Hematopoietic multipotent progenitor cell treated with erythropoietin and hydrocortisone succinate and interleukin-3 and kit ligand, for 6 days (in vitro differentiated cells): ENCODE measurements at regions not wholly inside any gene's neighbourhood (a gene's known extent, or its start where the extent isn't known, plus 50 kb on each side); places are given as distances from the start of the nearest gene placed in this dataset.
"Not testable (repeated sequence)": the region's sequence is repeated elsewhere in the genome, so short reads cannot be mapped to it uniquely, and the experiment has no call there.

ENCODE experiments used
- DNase-seq: peaks from one replicate; pipeline ENCODE4 v3.0.0-alpha.2; 2015

- DNase-seq = no peak
These were observed 563.3 kb upstream of the POM121L12 start for GRCh38 chr7:52472006-52472620.

- no peak for DNase-seq
These were observed 570.2 kb upstream of the POM121L12 start for GRCh38 chr7:52465216-52465615.

- DNase-seq = no peak
These were observed 572.1 kb upstream of the POM121L12 start for GRCh38 chr7:52463341-52463740.

- no peak for DNase-seq
These were observed 573.0 kb upstream of the POM121L12 start for GRCh38 chr7:52462474-52462873.

GRCh38 chr7:52455571-52455970, 579.9 kb upstream of the POM121L12 start:
- no peak for DNase-seq

- no peak for DNase-seq
These were observed 584.6 kb upstream of the POM121L12 start for GRCh38 chr7:52450816-52451215.

GRCh38 chr7:52447581-52448180, 587.8 kb upstream of the POM121L12 start:
- no peak for DNase-seq

- no peak for DNase-seq
These were observed 599.2 kb upstream of the POM121L12 start for GRCh38 chr7:52436278-52436677.

- DNase-seq = no peak
These were observed 604.2 kb upstream of the POM121L12 start for GRCh38 chr7:52431082-52431815.

- no peak for DNase-seq
These were observed 612.2 kb upstream of the POM121L12 start for GRCh38 chr7:52423251-52423650.

- DNase-seq = no peak
These were observed 622.4 kb upstream of the POM121L12 start for GRCh38 chr7:52413051-52413450.

GRCh38 chr7:52410032-52410431, 625.4 kb upstream of the POM121L12 start:
- DNase-seq = no peak

GRCh38 chr7:52406808-52407207, 628.6 kb upstream of the POM121L12 start:
- DNase-seq = no peak

- DNase-seq = no peak
These were observed 652.7 kb upstream of the POM121L12 start for GRCh38 chr7:52382731-52383130.

GRCh38 chr7:52369922-52370321, 665.5 kb upstream of the POM121L12 start:
- DNase-seq = no peak

- no peak for DNase-seq
These were observed 670.1 kb upstream of the POM121L12 start for GRCh38 chr7:52365349-52365748.

GRCh38 chr7:52362521-52362920, 672.9 kb upstream of the POM121L12 start:
- no peak for DNase-seq

- no peak for DNase-seq
These were observed 674.9 kb upstream of the POM121L12 start for GRCh38 chr7:52360541-52360940.

GRCh38 chr7:52355053-52355452, 680.4 kb upstream of the POM121L12 start:
- DNase-seq = peak; percentile 1

GRCh38 chr7:52352013-52352981, 683.1 kb upstream of the POM121L12 start:
- DNase-seq = no peak

- no peak for DNase-seq
These were observed 691.4 kb upstream of the POM121L12 start for GRCh38 chr7:52344015-52344414.

- DNase-seq = no peak
These were observed 695.4 kb upstream of the POM121L12 start for GRCh38 chr7:52340067-52340466.

- not testable (repeated sequence) for DNase-seq
These were observed 707.1 kb upstream of the POM121L12 start for GRCh38 chr7:52328328-52328727.
